ENCODE measurements at regions not wholly inside any gene's neighbourhood (a gene's known extent, or its start where the extent isn't known, plus 50 kb on each side); places are given as distances from the start of the nearest gene placed in this dataset.

DNA sequence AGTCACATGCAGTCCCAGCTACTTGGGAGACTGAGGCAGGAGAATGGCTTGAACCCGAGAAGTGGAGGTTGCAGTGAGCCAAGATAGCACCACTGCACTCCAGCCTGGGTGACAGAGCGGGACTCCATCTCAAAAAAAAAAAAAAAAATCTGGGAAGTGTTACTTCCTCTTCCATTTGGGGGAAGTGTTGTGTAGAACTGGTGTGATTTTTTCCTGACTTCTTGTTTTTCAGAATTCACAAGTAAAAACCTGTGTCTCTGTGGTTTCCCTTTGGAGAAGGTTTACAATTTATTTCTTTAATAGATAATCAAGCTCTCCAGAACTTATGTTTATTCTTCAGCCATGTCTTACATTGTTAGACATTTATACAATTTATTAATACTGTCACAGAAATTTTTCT, 396.1 kb downstream of the BRD1 start:
- no peak overlapping the region for H3K4me3 ChIP-seq (ENCODE audit: low read length)
- DNase-seq (ENCODE audit: low read depth): no peak
- TF ChIP-seq, protein P1, sequence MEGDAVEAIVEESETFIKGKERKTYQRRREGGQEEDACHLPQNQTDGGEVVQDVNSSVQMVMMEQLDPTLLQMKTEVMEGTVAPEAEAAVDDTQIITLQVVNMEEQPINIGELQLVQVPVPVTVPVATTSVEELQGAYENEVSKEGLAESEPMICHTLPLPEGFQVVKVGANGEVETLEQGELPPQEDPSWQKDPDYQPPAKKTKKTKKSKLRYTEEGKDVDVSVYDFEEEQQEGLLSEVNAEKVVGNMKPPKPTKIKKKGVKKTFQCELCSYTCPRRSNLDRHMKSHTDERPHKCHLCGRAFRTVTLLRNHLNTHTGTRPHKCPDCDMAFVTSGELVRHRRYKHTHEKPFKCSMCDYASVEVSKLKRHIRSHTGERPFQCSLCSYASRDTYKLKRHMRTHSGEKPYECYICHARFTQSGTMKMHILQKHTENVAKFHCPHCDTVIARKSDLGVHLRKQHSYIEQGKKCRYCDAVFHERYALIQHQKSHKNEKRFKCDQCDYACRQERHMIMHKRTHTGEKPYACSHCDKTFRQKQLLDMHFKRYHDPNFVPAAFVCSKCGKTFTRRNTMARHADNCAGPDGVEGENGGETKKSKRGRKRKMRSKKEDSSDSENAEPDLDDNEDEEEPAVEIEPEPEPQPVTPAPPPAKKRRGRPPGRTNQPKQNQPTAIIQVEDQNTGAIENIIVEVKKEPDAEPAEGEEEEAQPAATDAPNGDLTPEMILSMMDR (IDR thresholded peaks at IDR 0.05; ENCODE audit: insufficient read depth, low read depth, low read length, missing control alignments): no peak

DNA sequence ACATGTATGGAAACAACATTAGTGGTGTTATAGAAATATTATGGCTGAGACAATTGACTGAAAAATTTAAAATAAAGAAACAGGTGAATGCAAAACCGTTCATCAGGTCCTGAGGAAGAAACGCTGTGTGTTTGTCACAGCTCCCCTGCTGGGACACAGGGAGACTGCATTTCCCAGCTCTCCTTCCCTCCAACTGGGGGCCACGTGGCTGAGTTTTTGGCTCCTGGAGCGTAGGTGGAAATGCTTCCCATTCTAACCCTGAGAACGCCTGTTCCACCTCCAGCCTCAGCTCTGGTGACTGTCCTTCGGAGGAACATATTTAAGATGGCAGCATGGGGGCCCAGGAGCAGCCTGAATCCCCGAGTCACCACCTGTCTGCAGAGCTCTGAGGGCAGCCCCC, 398.6 kb downstream of the BRD1 start:
- no peak for DNase-seq (ENCODE audit: low read depth)
- no peak overlapping the region for H3K4me3 ChIP-seq (ENCODE audit: low read length)
- TF ChIP-seq, protein P1 (IDR thresholded peaks at IDR 0.05; ENCODE audit: insufficient read depth, low read depth, low read length, missing control alignments): no peak

DNA sequence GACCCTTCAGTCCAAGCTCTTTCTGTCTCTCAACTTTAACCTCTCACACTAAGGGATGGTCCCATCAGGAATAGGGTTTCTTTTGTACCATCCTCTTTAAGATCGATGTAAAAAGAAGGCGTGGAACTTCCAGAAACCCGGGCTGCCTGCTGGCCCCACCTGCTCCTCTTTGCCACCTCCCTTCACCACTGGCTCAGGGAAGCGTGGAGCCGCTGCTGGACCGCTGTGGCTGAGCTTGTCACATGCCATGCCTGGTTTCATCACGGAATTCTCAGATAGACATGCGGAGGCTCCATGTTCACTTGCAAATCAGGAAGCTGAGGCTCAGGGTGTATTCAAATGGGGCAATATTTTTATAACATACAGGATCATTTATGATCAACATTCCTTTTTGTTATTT, 399.7 kb downstream of the BRD1 start:
- TF ChIP-seq, protein P1 (IDR thresholded peaks at IDR 0.05; ENCODE audit: insufficient read depth, low read depth, low read length, missing control alignments): no peak
- H3K4me3 ChIP-seq (ENCODE audit: low read length): no peak overlapping the region
- no peak for DNase-seq (ENCODE audit: low read depth)

DNA sequence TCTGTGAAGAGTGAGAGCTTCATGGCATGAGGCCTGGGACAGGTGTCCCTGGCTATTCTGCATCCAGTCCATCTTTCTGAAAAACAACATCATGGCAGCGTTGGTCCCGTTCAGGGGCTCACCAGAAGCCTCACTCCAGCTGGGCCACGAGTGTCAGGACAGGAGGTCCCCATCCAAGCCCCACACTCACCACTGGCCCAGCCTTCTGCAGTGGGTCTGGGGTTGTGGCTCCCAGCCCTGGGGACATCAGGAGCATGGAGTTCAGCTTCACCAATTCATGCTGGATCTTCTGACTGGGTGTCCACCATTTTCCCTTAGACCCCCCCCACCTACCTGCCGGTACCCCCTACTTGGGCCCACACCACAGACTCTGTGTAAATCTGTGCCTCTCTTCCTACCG, 400.3 kb downstream of the BRD1 start:
- no peak overlapping the region for H3K4me3 ChIP-seq (ENCODE audit: low read length)
- TF ChIP-seq, protein P1 (IDR thresholded peaks at IDR 0.05; ENCODE audit: insufficient read depth, low read depth, low read length, missing control alignments): no peak

DNA sequence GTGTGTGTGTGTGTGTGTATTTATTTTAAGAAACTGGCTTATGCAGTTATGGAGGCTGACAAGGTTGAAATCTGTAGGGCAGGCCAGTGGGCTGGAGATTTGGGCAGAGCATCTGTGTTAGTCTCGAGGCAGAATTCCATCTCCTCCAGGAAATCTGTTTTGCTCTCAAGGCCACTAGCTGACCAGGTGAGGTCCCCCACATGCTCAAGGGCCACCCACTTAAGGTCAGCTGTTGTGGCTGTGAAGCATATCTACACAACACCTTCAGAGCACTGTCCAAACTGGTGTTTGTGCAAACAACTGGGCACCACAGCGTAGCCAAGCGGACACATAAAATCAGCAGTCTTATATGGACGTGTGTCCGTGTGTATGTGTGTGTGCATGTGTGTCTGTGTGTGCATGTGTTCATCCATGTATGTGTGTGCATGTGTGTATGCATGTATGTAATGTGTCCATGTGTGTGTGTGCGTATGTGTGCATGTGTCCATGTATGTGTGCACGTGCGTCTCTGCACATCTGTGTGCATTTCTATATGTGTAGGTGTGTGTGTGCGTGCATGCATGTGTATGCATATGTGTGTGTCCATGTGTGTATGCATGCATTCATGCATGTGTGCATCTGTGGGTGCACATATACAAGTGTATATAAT, 400.9 kb downstream of the BRD1 start:
- TF ChIP-seq, protein P1 (IDR thresholded peaks at IDR 0.05; ENCODE audit: insufficient read depth, low read depth, low read length, missing control alignments): no peak
- DNase-seq (ENCODE audit: low read depth): no peak
- H3K4me3 ChIP-seq (ENCODE audit: low read length): no peak overlapping the region

More for the DNA sequence above, 400.3 kb downstream of the BRD1 start:
- no peak for DNase-seq (ENCODE audit: low read depth)

DNA sequence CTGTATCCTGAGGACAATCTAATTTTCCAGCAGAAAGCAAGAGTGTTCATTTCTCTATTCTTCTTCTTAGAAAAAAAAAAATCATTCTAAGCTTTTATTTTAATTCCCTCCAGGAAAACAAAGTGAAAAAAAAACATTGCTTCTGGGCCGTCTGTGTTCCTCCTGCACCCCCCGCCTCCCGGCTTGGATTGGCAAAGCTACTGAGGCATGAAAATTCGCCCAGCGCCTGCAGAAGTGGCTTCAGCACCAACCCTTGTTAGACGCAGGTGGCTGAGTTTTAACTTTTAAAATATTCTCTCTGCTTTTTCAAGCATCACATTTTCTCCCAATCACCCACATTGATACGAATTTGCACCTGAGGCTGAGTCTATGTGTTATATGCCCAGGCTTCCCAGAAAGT, 401.6 kb downstream of the BRD1 start:
- TF ChIP-seq, protein P1 (IDR thresholded peaks at IDR 0.05; ENCODE audit: insufficient read depth, low read depth, low read length, missing control alignments): no peak
- no peak for DNase-seq (ENCODE audit: low read depth)
- no peak overlapping the region for H3K4me3 ChIP-seq (ENCODE audit: low read length)

DNA sequence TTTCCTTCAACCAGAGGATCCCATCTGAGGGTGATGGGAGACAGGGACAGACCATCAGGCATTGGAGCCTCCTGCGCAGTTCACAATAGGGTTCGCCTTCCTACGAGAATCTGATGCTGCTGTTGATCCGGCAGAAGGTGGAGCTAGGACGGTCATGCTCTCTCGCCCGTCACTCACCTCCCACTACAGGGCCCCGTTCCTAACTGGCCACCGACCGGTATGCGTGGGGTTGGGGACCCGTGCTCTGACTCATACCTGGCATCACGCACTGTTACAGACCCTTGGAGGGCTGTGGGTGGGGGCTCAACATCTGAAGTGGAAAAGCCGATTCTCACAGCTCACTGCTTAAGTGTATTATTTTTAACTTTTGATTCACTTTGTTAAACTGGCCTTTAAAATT, 402.3 kb downstream of the BRD1 start:
- TF ChIP-seq, protein P1 (IDR thresholded peaks at IDR 0.05; ENCODE audit: insufficient read depth, low read depth, low read length, missing control alignments): no peak
- no peak overlapping the region for H3K4me3 ChIP-seq (ENCODE audit: low read length)
- DNase-seq (ENCODE audit: low read depth): no peak

All from epithelial cell of esophagus (primary cell).